ENCODE measurements at regions not wholly inside any gene's neighbourhood (a gene's known extent, or its start where the extent isn't known, plus 50 kb on each side); places are given as distances from the start of the nearest gene placed in this dataset.

- DNase-seq: no peak
Observed at GRCh38 chr13:33373624-33374023, 88.1 kb upstream of the STARD13 start.

- DNase-seq: no peak
Observed at GRCh38 chr13:33375421-33375820, 89.9 kb upstream of the STARD13 start.

- DNase-seq: no peak
Observed at GRCh38 chr13:33376212-33376611, 90.7 kb upstream of the STARD13 start.

- no peak for DNase-seq
Observed at GRCh38 chr13:33377411-33377810, 91.9 kb upstream of the STARD13 start.

GRCh38 chr13:33377825-33378224, 92.3 kb upstream of the STARD13 start:
- DNase-seq: no peak

GRCh38 chr13:33379608-33380007, 94.1 kb upstream of the STARD13 start:
- DNase-seq: no peak

GRCh38 chr13:33380487-33381079, 95.0 kb upstream of the STARD13 start:
- DNase-seq: no peak

GRCh38 chr13:33381180-33381579, 95.6 kb upstream of the STARD13 start:
- DNase-seq: no peak

- no peak for DNase-seq
Observed at GRCh38 chr13:33381906-33382305, 96.4 kb upstream of the STARD13 start.

GRCh38 chr13:33383724-33384577, 98.4 kb upstream of the STARD13 start:
- DNase-seq: no peak

GRCh38 chr13:33388286-33388998, 102.9 kb upstream of the STARD13 start:
- no peak for DNase-seq

- no peak for DNase-seq
Observed at GRCh38 chr13:33392794-33393405, 107.3 kb upstream of the STARD13 start.

- DNase-seq: no peak
Observed at GRCh38 chr13:33394294-33394932, 108.9 kb upstream of the STARD13 start.

GRCh38 chr13:33401238-33401637, 115.7 kb upstream of the STARD13 start:
- no peak for DNase-seq

GRCh38 chr13:33402975-33403374, 117.4 kb upstream of the STARD13 start:
- DNase-seq: no peak

GRCh38 chr13:33403807-33404362, 118.3 kb upstream of the STARD13 start:
- no peak for DNase-seq

GRCh38 chr13:33405371-33405770, 119.8 kb upstream of the STARD13 start:
- no peak for DNase-seq

- DNase-seq: peak; percentile 34
Observed at GRCh38 chr13:33409673-33410510, 124.3 kb upstream of the STARD13 start.

- DNase-seq: no peak
Observed at GRCh38 chr13:33410619-33411018, 125.1 kb upstream of the STARD13 start.

- DNase-seq: no peak
Observed at GRCh38 chr13:33411312-33411711, 125.8 kb upstream of the STARD13 start.

GRCh38 chr13:33415822-33416221, 130.3 kb upstream of the STARD13 start:
- no peak for DNase-seq

Measured in GF-D8 (cell line).